ENCODE measurements at regions not wholly inside any gene's neighbourhood (a gene's known extent, or its start where the extent isn't known, plus 50 kb on each side); places are given as distances from the start of the nearest gene placed in this dataset.

GRCh38 chr2:120452945-120453634, 107.2 kb downstream of the INHBB start:
- TF ChIP-seq CTCF (IDR thresholded peaks at IDR 0.05) = no peak
- no peak for TF ChIP-seq POLR2A (IDR thresholded peaks at IDR 0.05)
